Spleen (tissue), 7 donors: ENCODE measurements at regions not wholly inside any gene's neighbourhood (a gene's known extent, or its start where the extent isn't known, plus 50 kb on each side); places are given as distances from the start of the nearest gene placed in this dataset.

Source experiments
- CTCF ChIP-seq, 11 experiments: fragments of 200-600 bp in 7 of 11; fragments of 450-650 bp in 4 of 11; sonication (generic) in 4 of 11; IDR thresholded peaks in 8 of 11; conservative IDR thresholded peaks in 3 of 11; 1 replicate in 7 of 11; 2 replicates in 4 of 11; pipeline versions ENCODE4 v1.4.0 to v1.8.0; 2016 to 2021; ENCODE audit warnings: antibody characterized with exemption in 11 of 11, inconsistent platforms in 4 of 11, mild to moderate bottlenecking in 1 of 11
- POLR2A ChIP-seq, 3 donors: fragments of 450-650 bp; IDR thresholded peaks; one replicate each; pipeline ENCODE4 v1.5.1; 2017; ENCODE audit warnings: antibody characterized with exemption in 3 of 3, mild to moderate bottlenecking in 1 of 3
- donor health status: DM: no; HTN: no; CAD: no; lungs with moderate emphysema.
- donor health status: DM: no; HTN: no; CAD: no.
- donor health status: DM: no; HTN: no; CAD: no.

- TF ChIP-seq CTCF (IDR thresholded peaks at IDR 0.05 in 8 of 11, conservative IDR thresholded peaks at IDR 0.05 in 3 of 11): no peak
- TF ChIP-seq POLR2A (IDR thresholded peaks at IDR 0.05): no peak
Measured at GRCh38 chr20:43304598-43304997, 114.9 kb upstream of the PTPRT start.
